Panc1 (cell line): ENCODE measurements at regions not wholly inside any gene's neighbourhood (a gene's known extent, or its start where the extent isn't known, plus 50 kb on each side); places are given as distances from the start of the nearest gene placed in this dataset.
"Not testable (repeated sequence)": the region's sequence is repeated elsewhere in the genome, so short reads cannot be mapped to it uniquely, and the experiment has no call there.

Source experiments
- ATAC-seq: fragments of 200-7000 bp; cut with Tn5 transposase; 2 replicates; pipeline ENCODE4 v1.9.1; 2020; ENCODE audit warnings: mild to moderate bottlenecking, moderate library complexity
- BruUV-seq: library from RNA; stranded (reverse); fragments of 400-500 nt; replicated peaks from 2 replicates; lab custom pipeline; 2021; lab: Mats Ljungman, UMichigan
- CTCF ChIA-PET: fragments of 300-600 bp; sonication (Branson Sonifier 250); formaldehyde crosslinking; loops from one replicate; lab custom pipeline; 2022; ENCODE audit warnings: antibody characterized with exemption; lab: Charles Lee
- POLR2A ChIA-PET: fragments of 300-600 bp; sonication (Branson Sonifier 250); formaldehyde crosslinking; loops from one replicate; lab custom pipeline; 2022; ENCODE audit warnings: antibody characterized with exemption; lab: Charles Lee
- DNase-seq: peaks from one replicate; pipeline ENCODE4 v3.0.0-alpha.2; 2010; ENCODE audit warnings: low read depth, low spot score
- H3K27ac ChIP-seq: 2 replicates; pipeline ENCODE4 v1.5.1; 2011; ENCODE audit warnings: mild to moderate bottlenecking, low read length, inconsistent platforms
- H3K27me3 ChIP-seq: fragments of 200-500 bp; sonication (Bioruptor generic); 2 replicates; pipeline ENCODE4 v1.6.0; 2014; ENCODE audit warnings: low read length, inconsistent platforms; ENCODE audit not compliant: control insufficient read depth, insufficient read depth
- H3K36me3 ChIP-seq: fragments of 200-500 bp; sonication (Bioruptor generic); 2 replicates; pipeline ENCODE4 v1.5.1; 2014; ENCODE audit warnings: inconsistent platforms, mild to moderate bottlenecking, low read length, moderate library complexity; ENCODE audit not compliant: control insufficient read depth, insufficient read depth
- H3K4me1 ChIP-seq: 2 replicates; pipeline ENCODE4 v1.5.1; 2011; ENCODE audit warnings: inconsistent platforms, mild to moderate bottlenecking, low read length, moderate library complexity; ENCODE audit not compliant: control insufficient read depth, insufficient read depth
- H3K4me3 ChIP-seq, 2 experiments: 2 replicates each; pipeline ENCODE4 v1.5.1; 2011 to 2012; ENCODE audit warnings: low read depth in 2 of 2, low read length in 2 of 2, mild to moderate bottlenecking in 2 of 2, inconsistent platforms in 1 of 2, moderate library complexity in 1 of 2
- H3K9me3 ChIP-seq: fragments of 200-500 bp; sonication (Bioruptor generic); 2 replicates; pipeline ENCODE4 v1.5.1; 2014; ENCODE audit warnings: low read depth, mild to moderate bottlenecking, inconsistent platforms, low read length, moderate library complexity; ENCODE audit not compliant: control insufficient read depth, insufficient read depth
- CTCF ChIP-seq: fragments of 450-650 bp; IDR thresholded peaks from 2 replicates; pipeline ENCODE4 v1.5.1; 2017; ENCODE audit warnings: mild to moderate bottlenecking
- POLR2AphosphoS5 ChIP-seq: IDR thresholded peaks from 2 replicates; pipeline ENCODE4 v1.6.1; 2012; ENCODE audit warnings: mild to moderate bottlenecking, low read depth, low read length, moderate library complexity
- SIN3A ChIP-seq: IDR thresholded peaks from 2 replicates; pipeline ENCODE4 v1.6.1; 2012; ENCODE audit warnings: low read depth, mild to moderate bottlenecking, low read length, moderate library complexity, borderline replicate concordance; ENCODE audit not compliant: insufficient read depth
- TCF7L2 ChIP-seq: IDR thresholded peaks from 2 replicates; pipeline ENCODE4 v1.6.1; 2011; ENCODE audit warnings: mild to moderate bottlenecking, low read depth, low read length, inconsistent platforms
- in situ Hi-C: cut with HindIII; loops from 2 replicates; pipeline ENCODE4 v1.10.0; 2016; ENCODE audit warnings: low sequenced_read_pairs, low pct_unique_long_range_greater_than_20kb
- intact Hi-C: fragments of 100-400 bp; cut with micrococcal nuclease; formaldehyde crosslinking; loops from one replicate; pipeline ENCODE4 v1.10.0; 2022; ENCODE audit not compliant: unreplicated experiment
- TF ChIP-seq, protein P1 (sequence below), 2 experiments: IDR thresholded peaks; 2 replicates each; pipeline ENCODE4 v1.6.1; 2011 to 2012; ENCODE audit warnings: low read depth in 2 of 2, control low read depth in 1 of 2, low read length in 1 of 2, mild to moderate bottlenecking in 1 of 2, moderate library complexity in 1 of 2; ENCODE audit not compliant: insufficient read depth in 1 of 2

DNA sequence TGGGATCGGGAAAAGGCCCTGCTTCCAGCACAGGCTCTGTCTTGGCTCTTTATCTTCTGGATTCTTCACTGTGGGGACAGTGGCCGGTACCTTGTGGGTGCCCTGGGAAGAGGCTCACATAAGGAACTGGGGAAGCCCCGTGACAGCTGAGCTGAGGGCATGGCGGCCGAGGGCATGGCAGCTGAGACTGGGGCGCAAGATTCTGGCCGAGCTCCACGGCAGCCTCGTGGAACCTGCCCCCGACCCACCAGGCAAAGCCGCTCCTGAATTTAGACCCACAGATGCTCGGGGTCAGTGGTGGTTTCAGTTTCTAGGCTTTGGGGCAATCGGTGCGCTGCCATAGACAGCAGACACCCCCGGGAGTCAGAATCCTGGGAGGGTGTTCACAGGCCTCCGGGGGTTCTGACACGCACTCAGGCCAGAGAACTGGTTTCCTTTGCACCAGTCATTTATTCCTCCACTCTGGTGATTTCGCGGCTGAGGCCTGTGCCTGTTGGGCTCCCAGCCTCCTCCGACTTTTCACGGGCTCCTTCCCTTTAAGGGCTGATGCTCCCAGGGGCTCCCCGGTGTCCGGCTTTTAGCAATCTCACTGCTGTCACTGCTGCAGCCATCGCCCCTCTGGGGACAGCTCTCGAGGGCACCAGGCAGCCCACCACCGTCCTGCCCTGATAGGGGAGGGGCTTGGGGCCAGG, 117.6 kb downstream of the TEX29 start:
- H3K4me1 ChIP-seq = no peaks in the 10 kb centered on the region
- ChIA-PET CTCF (no interaction called here), POLR2A (no interaction called here)
- no peak overlapping the region for H3K4me3 ChIP-seq
- ATAC-seq (no peak), DNase-seq (no peak)
- H3K36me3 ChIP-seq = no peaks in the 10 kb centered on the region
- no peaks in the 10 kb centered on the region for H3K9me3 ChIP-seq
- no peak for TF ChIP-seq TCF7L2
- TF ChIP-seq, protein P1, sequence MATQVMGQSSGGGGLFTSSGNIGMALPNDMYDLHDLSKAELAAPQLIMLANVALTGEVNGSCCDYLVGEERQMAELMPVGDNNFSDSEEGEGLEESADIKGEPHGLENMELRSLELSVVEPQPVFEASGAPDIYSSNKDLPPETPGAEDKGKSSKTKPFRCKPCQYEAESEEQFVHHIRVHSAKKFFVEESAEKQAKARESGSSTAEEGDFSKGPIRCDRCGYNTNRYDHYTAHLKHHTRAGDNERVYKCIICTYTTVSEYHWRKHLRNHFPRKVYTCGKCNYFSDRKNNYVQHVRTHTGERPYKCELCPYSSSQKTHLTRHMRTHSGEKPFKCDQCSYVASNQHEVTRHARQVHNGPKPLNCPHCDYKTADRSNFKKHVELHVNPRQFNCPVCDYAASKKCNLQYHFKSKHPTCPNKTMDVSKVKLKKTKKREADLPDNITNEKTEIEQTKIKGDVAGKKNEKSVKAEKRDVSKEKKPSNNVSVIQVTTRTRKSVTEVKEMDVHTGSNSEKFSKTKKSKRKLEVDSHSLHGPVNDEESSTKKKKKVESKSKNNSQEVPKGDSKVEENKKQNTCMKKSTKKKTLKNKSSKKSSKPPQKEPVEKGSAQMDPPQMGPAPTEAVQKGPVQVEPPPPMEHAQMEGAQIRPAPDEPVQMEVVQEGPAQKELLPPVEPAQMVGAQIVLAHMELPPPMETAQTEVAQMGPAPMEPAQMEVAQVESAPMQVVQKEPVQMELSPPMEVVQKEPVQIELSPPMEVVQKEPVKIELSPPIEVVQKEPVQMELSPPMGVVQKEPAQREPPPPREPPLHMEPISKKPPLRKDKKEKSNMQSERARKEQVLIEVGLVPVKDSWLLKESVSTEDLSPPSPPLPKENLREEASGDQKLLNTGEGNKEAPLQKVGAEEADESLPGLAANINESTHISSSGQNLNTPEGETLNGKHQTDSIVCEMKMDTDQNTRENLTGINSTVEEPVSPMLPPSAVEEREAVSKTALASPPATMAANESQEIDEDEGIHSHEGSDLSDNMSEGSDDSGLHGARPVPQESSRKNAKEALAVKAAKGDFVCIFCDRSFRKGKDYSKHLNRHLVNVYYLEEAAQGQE (IDR thresholded peaks at IDR 0.05; ENCODE audit: insufficient read depth in 1 of 2, low read depth in 2 of 2, low read length in 1 of 2) = no peak
- TF ChIP-seq POLR2AphosphoS5 = no peak
- no peak for TF ChIP-seq SIN3A
- TF ChIP-seq CTCF = no peak
- in situ Hi-C loops = no loop called here
- no TSS peak for BruUV-seq
- no peak overlapping the region for H3K27ac ChIP-seq
- intact Hi-C loops = no loop called here
- no peaks in the 10 kb centered on the region for H3K27me3 ChIP-seq

GRCh38 chr13:111440492-111440891, 120.0 kb downstream of the TEX29 start:
- H3K36me3 ChIP-seq, H3K9me3 ChIP-seq, BruUV-seq, ATAC-seq, POLR2A ChIA-PET, H3K27ac ChIP-seq, DNase-seq, in situ Hi-C loops, H3K27me3 ChIP-seq, intact Hi-C loops, H3K4me1 ChIP-seq, H3K4me3 ChIP-seq: not testable (repeated sequence)
- peak; percentile 36 for TF ChIP-seq CTCF
- CTCF ChIA-PET = interaction anchor here (0.6 kb wide), 1 partner anchor 160 kb away, joined by 3 read pairs; no protein-coding TSS in a partner anchor
